IMR-90 (cell line): ENCODE measurements at regions not wholly inside any gene's neighbourhood (a gene's known extent, or its start where the extent isn't known, plus 50 kb on each side); places are given as distances from the start of the nearest gene placed in this dataset.

Source experiments
- ATAC-seq: fragments of 200-7000 bp; cut with Tn5 transposase; 2 replicates; pipeline ENCODE4 v1.9.1; 2020; ENCODE audit warnings: low read depth, mild to moderate bottlenecking, moderate library complexity
- BruUV-seq: library from RNA; stranded (reverse); fragments of 400-500 nt; replicated peaks from 2 replicates; lab custom pipeline; 2021; lab: Mats Ljungman, UMichigan
- CTCF ChIA-PET: fragments of 300-600 bp; formaldehyde crosslinking; extraction: SDS; loops from one replicate; lab custom pipeline; 2021; ENCODE audit warnings: antibody characterized with exemption; lab: Yijun Ruan, JAX
- POLR2A ChIA-PET: fragments of 300-600 bp; sonication (Branson Sonifier 250); formaldehyde crosslinking; loops from one replicate; lab custom pipeline; 2022; ENCODE audit warnings: antibody characterized with exemption; ENCODE audit not compliant: unreplicated experiment; lab: Charles Lee
- DNase-seq: peaks from one replicate; pipeline ENCODE4 v3.0.0; 2013
- H2AFZ ChIP-seq: replicated peaks from 2 replicates; pipeline ENCODE3; 2013; ENCODE audit warnings: low read length, mild to moderate bottlenecking; ENCODE audit not compliant: poor library complexity
- H2AK5ac ChIP-seq: 2 replicates; pipeline ENCODE4 v1.6.1; 2013; ENCODE audit warnings: low read depth, low read length, inconsistent platforms
- H2AK9ac ChIP-seq: replicated peaks from 2 replicates; pipeline ENCODE3; 2013; ENCODE audit warnings: mild to moderate bottlenecking, low read depth, low read length, moderate library complexity; ENCODE audit not compliant: poor library complexity
- H2BK120ac ChIP-seq: 2 replicates; pipeline ENCODE4 v1.6.1; 2013; ENCODE audit warnings: low read depth, low read length, inconsistent platforms
- H2BK15ac ChIP-seq: 3 replicates; pipeline ENCODE4 v1.6.1; 2013; ENCODE audit warnings: low read depth, low read length, inconsistent platforms
- H2BK20ac ChIP-seq: 2 replicates; pipeline ENCODE4 v1.6.1; 2013; ENCODE audit warnings: low read depth, mild to moderate bottlenecking, inconsistent platforms, low read length, moderate library complexity
- H2BK5ac ChIP-seq: 2 replicates; pipeline ENCODE4 v1.6.1; 2013; ENCODE audit warnings: mild to moderate bottlenecking, low read depth, low read length, inconsistent platforms; ENCODE audit not compliant: poor library complexity, severe bottlenecking
- H3K14ac ChIP-seq: replicated peaks from 2 replicates; pipeline ENCODE4 v1.6.1; 2013; ENCODE audit warnings: low read depth, low read length, inconsistent platforms
- H3K18ac ChIP-seq: 2 replicates; pipeline ENCODE4 v1.6.1; 2013; ENCODE audit warnings: low read depth, low read length, control low read depth
- H3K23ac ChIP-seq: 2 replicates; pipeline ENCODE4 v1.6.1; 2013; ENCODE audit warnings: low read depth, low read length, inconsistent platforms
- H3K27ac ChIP-seq: 2 replicates; pipeline ENCODE4 v1.5.1; 2013; ENCODE audit warnings: mild to moderate bottlenecking, control low read depth, low read length; ENCODE audit not compliant: insufficient read depth
- H3K27me3 ChIP-seq: 2 replicates; pipeline ENCODE4 v1.6.1; 2013; ENCODE audit warnings: low read length; ENCODE audit not compliant: control insufficient read depth, insufficient read depth
- H3K36me3 ChIP-seq: 2 replicates; pipeline ENCODE4 v1.6.1; 2013; ENCODE audit warnings: low read length, mixed read lengths; ENCODE audit not compliant: control insufficient read depth, insufficient read depth
- H3K4ac ChIP-seq: 2 replicates; pipeline ENCODE4 v1.6.1; 2013; ENCODE audit warnings: low read depth, low read length, inconsistent platforms
- H3K4me1 ChIP-seq: 2 replicates; pipeline ENCODE4 v1.6.1; 2013; ENCODE audit warnings: low read length, mixed read lengths; ENCODE audit not compliant: control insufficient read depth, insufficient read depth
- H3K4me2 ChIP-seq: 2 replicates; pipeline ENCODE4 v1.6.1; 2013; ENCODE audit warnings: low read depth, mild to moderate bottlenecking, control low read depth, low read length, moderate library complexity
- H3K4me3 ChIP-seq: 2 replicates; pipeline ENCODE4 v1.5.1; 2013; ENCODE audit warnings: low read depth, mild to moderate bottlenecking, control low read depth, low read length, moderate library complexity; ENCODE audit not compliant: insufficient read depth
- H3K56ac ChIP-seq: 2 replicates; pipeline ENCODE4 v1.6.1; 2013; ENCODE audit warnings: low read length, inconsistent platforms; ENCODE audit not compliant: insufficient read depth; ENCODE audit errors: extremely low read depth
- H3K79me1 ChIP-seq, 2 experiments: 2 replicates each; pipeline ENCODE4 v1.6.1; 2013; ENCODE audit warnings: low read length in 2 of 2, inconsistent platforms in 1 of 2, low read depth in 1 of 2
- H3K9ac ChIP-seq: 2 replicates; pipeline ENCODE4 v1.6.1; 2013; ENCODE audit warnings: low read depth, low read length, control low read depth
- H3K9me1 ChIP-seq: 2 replicates; pipeline ENCODE4 v1.6.1; 2013; ENCODE audit warnings: low read length, inconsistent platforms; ENCODE audit not compliant: insufficient read depth
- H3K9me3 ChIP-seq: 2 replicates; pipeline ENCODE4 v1.6.1; 2013; ENCODE audit warnings: low read length; ENCODE audit not compliant: control insufficient read depth, insufficient read depth
- H4K20me1 ChIP-seq: 2 replicates; pipeline ENCODE4 v1.6.1; 2013; ENCODE audit warnings: low read length, inconsistent platforms; ENCODE audit not compliant: insufficient read depth
- H4K5ac ChIP-seq: 2 replicates; pipeline ENCODE4 v1.6.1; 2013; ENCODE audit warnings: mild to moderate bottlenecking, low read depth, low read length, control low read depth
- H4K8ac ChIP-seq, 2 experiments: 2 replicates each; pipeline ENCODE4 v1.6.1; 2013; ENCODE audit warnings: low read depth in 2 of 2, low read length in 2 of 2, control low read depth in 1 of 2, inconsistent platforms in 1 of 2
- H4K91ac ChIP-seq: 2 replicates; pipeline ENCODE4 v1.6.1; 2013; ENCODE audit warnings: low read depth, low read length, inconsistent platforms; ENCODE audit not compliant: insufficient read depth
- BHLHE40 ChIP-seq: fragments of 150-350 bp; IDR thresholded peaks from 2 replicates; pipeline ENCODE4 v1.6.1; 2016; ENCODE audit warnings: mild to moderate bottlenecking, low read depth, low read length
- CEBPB ChIP-seq: IDR thresholded peaks from 2 replicates; pipeline ENCODE4 v1.6.1; 2012; ENCODE audit warnings: low read depth, low read length, improper control_type of control experiment
- CHD1 ChIP-seq: IDR thresholded peaks from 2 replicates; pipeline ENCODE4 v1.6.1; 2012; ENCODE audit warnings: low read depth, low read length, improper control_type of control experiment
- ELK1 ChIP-seq: fragments of 150-350 bp; IDR thresholded peaks from 2 replicates; pipeline ENCODE4 v1.6.1; 2016; ENCODE audit warnings: low read depth, mild to moderate bottlenecking, low read length, moderate library complexity, borderline replicate concordance
- FOS ChIP-seq: fragments of 150-350 bp; IDR thresholded peaks from 2 replicates; pipeline ENCODE4 v1.6.1; 2016; ENCODE audit warnings: low read depth, low read length
- MAFK ChIP-seq: IDR thresholded peaks from 2 replicates; pipeline ENCODE4 v1.6.1; 2012; ENCODE audit warnings: low read depth, low read length, improper control_type of control experiment
- MAZ ChIP-seq: IDR thresholded peaks from 2 replicates; pipeline ENCODE4 v1.6.1; 2012; ENCODE audit warnings: low read depth, mild to moderate bottlenecking, low read length, improper control_type of control experiment, moderate library complexity, borderline replicate concordance
- MXI1 ChIP-seq: IDR thresholded peaks from 2 replicates; pipeline ENCODE4 v1.6.1; 2012; ENCODE audit warnings: low read depth, mild to moderate bottlenecking, low read length, moderate library complexity, borderline replicate concordance
- NFE2L2 ChIP-seq: fragments of 150-350 bp; IDR thresholded peaks from 2 replicates; pipeline ENCODE4 v1.6.1; 2016; ENCODE audit warnings: low read depth, mild to moderate bottlenecking, low read length
- POLR2A ChIP-seq: IDR thresholded peaks from 2 replicates; pipeline ENCODE4 v1.6.1; 2012; ENCODE audit warnings: mild to moderate bottlenecking, low read depth, low read length
- RAD21 ChIP-seq: IDR thresholded peaks from 2 replicates; pipeline ENCODE4 v1.6.1; 2012; ENCODE audit warnings: low read length, improper control_type of control experiment
- RCOR1 ChIP-seq: IDR thresholded peaks from 2 replicates; pipeline ENCODE4 v1.6.1; 2012; ENCODE audit warnings: mild to moderate bottlenecking, low read length, improper control_type of control experiment; ENCODE audit not compliant: insufficient replicate concordance
- RFX5 ChIP-seq: IDR thresholded peaks from 2 replicates; pipeline ENCODE4 v1.8.0; 2012; ENCODE audit warnings: low read depth, mild to moderate bottlenecking, low read length, moderate library complexity
- SMC3 ChIP-seq: fragments of 150-350 bp; IDR thresholded peaks from 2 replicates; pipeline ENCODE4 v1.6.1; 2016; ENCODE audit warnings: low read depth, mild to moderate bottlenecking, antibody characterized with exemption, low read length, moderate library complexity
- whole genome bisulfite sequencing, 2 experiments: methylation state at CpG; one replicate each; pipeline versions ENCODE4 v1.1.5 to v1.1.7; 2013; ENCODE audit warnings: missing lambda C conversion rate in 2 of 2; ENCODE audit not compliant: insufficient read length in 1 of 2; ENCODE audit errors: extremely low coverage in 2 of 2; 5-methylcytosine and 5-hydroxymethylcytosine counted together
- dilution Hi-C: fragments of 300-500 bp; cut with HindIII; formaldehyde crosslinking; loops from one replicate; pipeline ENCODE4 v1.14.3; 2018; ENCODE audit warnings: low sequenced_read_pairs; ENCODE audit not compliant: unreplicated experiment
- in situ Hi-C: fragments of 300-500 bp; cut with MboI; formaldehyde crosslinking; loops from 3 replicates; pipeline ENCODE4 v1.14.3; 2019; ENCODE audit warnings: low sequenced_read_pairs, inconsistent platforms, mixed read lengths
- intact Hi-C: fragments of 100-400 bp; cut with micrococcal nuclease; formaldehyde crosslinking; loops from 2 replicates; pipeline ENCODE4 v1.10.0; 2022
- TF ChIP-seq, protein P1 (sequence below): fragments of 150-350 bp; IDR thresholded peaks from 2 replicates; pipeline ENCODE4 v1.6.1; 2017; ENCODE audit warnings: mild to moderate bottlenecking, antibody characterized with exemption, low read length, low read depth

DNA sequence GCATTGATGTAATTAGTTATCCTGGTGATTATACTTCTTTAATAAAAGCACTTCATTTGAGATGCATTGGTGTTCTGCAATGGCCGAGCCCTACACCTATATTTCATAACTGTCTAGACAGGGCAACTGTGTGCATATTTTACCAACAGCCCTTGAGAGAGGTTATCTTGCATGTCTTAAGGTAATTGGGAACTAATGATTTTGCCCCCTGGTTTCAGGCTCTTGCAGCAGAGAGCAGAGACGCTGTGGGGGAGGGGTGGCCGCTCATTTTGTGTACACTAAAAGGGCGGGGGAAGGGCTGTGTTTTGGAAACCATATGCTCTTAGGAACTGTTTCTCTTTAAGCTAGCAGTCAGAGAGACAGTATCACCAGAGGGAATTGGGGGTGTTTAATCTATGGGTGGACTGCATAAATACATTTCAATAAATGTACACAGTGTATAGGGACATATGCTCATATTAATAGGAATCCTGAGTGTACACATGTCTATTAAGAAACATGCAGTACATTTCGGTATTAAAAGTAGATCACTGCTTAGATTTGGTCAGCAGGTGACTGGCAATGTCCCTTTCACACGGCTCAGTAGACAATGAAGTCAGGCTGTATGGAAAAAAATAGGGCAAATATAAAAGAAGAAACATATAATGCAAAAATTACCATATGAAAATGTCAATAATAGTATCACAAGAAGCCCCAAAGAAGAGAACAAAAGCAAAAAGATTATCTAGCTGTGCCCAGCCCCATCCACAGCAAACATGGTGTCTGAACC, 402.9 kb upstream of the CITED2 start:
- no peak overlapping the region for H3K56ac ChIP-seq
- H3K9ac ChIP-seq: no peak overlapping the region
- no CpG with 5 or more reads among the region's 6 CpGs for WGBS, 2 experiments
- no peak overlapping the region for H2BK20ac ChIP-seq
- H2BK120ac ChIP-seq: no peak overlapping the region
- H3K4me3 ChIP-seq: no peak overlapping the region
- H2BK15ac ChIP-seq: no peak overlapping the region
- H3K18ac ChIP-seq: no peak overlapping the region
- H3K23ac ChIP-seq: 0 out of 2 replicates have a peak overlapping the region, but pooled peaks have one; percentile 23
- H2AK5ac ChIP-seq: no peak overlapping the region; the same call in 1 of the 2 replicates
- H4K91ac ChIP-seq: no peak overlapping the region
- H3K4me2 ChIP-seq: no peak overlapping the region
- no peaks in the 10 kb centered on the region; the same call in 1 of the 2 replicates for H3K9me1 ChIP-seq
- peak overlapping the region in 1 of 2 experiments; percentile 30; a peak in 1 of 4 replicates for H4K8ac ChIP-seq
- ATAC-seq (no peak), DNase-seq (no peak)
- no TSS peak for BruUV-seq
- H3K4me1 ChIP-seq: peaks cover 7% of the 10 kb centered on the region
- H2AK9ac ChIP-seq: no peak overlapping the region
- H2BK5ac ChIP-seq: no peak overlapping the region
- H3K9me3 ChIP-seq: no peaks in the 10 kb centered on the region
- no peak overlapping the region for H4K5ac ChIP-seq
- intact Hi-C loops (no loop called here), in situ Hi-C loops (no loop called here), dilution Hi-C loops (no loop called here)
- H3K27ac ChIP-seq: no peak overlapping the region
- H3K27me3 ChIP-seq: no peaks in the 10 kb centered on the region
- H3K79me1 ChIP-seq: no peaks in the 10 kb centered on the region
- no peaks in the 10 kb centered on the region for H3K36me3 ChIP-seq
- H4K20me1 ChIP-seq: no peaks in the 10 kb centered on the region
- CTCF ChIA-PET: interaction anchor here (0.6 kb wide), 1 partner anchor 85 kb away, joined by 3 read pairs; no protein-coding TSS in a partner anchor
- POLR2A ChIA-PET: no interaction called here
- H2AFZ ChIP-seq: no peak overlapping the region
- H3K14ac ChIP-seq: no peak overlapping the region
- H3K4ac ChIP-seq: no peak overlapping the region
- TF ChIP-seq FOS (no peak), RAD21 (no peak), SMC3 (no peak), MAZ (no peak), CEBPB (no peak), NFE2L2 (no peak), POLR2A (no peak), MAFK (no peak), BHLHE40 (no peak), RCOR1 (no peak), RFX5 (no peak), CHD1 (no peak), MXI1 (no peak), ELK1 (no peak)
- TF ChIP-seq, protein P1, sequence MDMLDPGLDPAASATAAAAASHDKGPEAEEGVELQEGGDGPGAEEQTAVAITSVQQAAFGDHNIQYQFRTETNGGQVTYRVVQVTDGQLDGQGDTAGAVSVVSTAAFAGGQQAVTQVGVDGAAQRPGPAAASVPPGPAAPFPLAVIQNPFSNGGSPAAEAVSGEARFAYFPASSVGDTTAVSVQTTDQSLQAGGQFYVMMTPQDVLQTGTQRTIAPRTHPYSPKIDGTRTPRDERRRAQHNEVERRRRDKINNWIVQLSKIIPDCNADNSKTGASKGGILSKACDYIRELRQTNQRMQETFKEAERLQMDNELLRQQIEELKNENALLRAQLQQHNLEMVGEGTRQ: no peak
